Inflammatory macrophage (primary cell): ENCODE measurements at regions not wholly inside any gene's neighbourhood (a gene's known extent, or its start where the extent isn't known, plus 50 kb on each side); places are given as distances from the start of the nearest gene placed in this dataset.

Source experiments
- DNase-seq, 2 donors: peaks; one replicate each; pipeline ENCODE4 v3.0.0-alpha.2; 2020 to 2022

DNA sequence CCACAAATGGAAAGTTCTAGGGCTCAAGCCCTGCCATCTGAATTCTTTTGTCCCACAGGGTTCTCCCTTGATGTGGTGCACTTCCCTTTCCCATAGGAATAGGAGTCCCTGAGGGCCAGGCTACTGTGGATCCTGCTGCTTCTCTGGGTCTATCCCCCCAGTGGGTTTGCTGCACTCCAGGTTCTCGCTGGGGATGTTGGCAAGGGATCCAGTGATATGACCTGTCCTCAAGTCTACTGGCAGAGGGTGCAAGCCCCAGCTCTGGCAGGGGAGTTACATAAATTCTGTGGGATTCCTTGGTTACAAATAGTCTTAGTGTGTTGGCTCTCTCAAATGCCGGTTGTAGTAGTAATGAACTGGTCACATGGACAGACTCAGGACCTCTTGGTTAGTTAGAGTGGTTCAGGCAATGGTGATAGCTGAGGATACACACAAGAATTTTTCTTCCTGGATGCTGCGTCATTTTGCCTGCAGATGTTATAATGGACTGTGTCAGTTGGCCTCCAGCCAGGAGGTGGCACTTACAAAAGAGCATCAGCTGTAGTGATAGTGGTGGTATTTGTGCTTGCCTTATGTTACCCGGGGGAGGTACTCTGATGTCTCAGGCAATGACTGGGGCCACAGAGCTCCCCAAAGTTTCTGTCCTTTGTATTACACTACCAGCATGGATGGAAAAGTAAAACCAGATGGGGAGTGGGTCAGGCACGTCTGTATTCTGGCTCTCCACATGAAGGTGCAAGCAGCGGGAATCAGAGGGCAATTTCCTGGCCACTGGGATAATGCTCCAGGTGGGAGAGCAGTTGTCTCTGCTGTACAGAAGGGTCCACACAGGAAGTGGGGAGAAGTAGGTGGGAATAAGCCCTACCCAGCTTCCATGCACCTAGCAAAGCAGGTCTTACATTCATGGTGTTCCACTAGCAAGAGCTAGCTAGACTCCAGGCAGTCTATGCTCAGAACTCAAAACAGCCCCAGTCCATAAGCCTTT lies 267.9 kb downstream of the SOX11 start:
- DNase-seq, result no peak

GRCh38 chr2:5967506-5967905 lies 275.3 kb downstream of the SOX11 start:
- DNase-seq, result no peak

GRCh38 chr2:5969303-5969702 lies 277.1 kb downstream of the SOX11 start:
- no peak for DNase-seq

GRCh38 chr2:5970347-5970746 lies 278.2 kb downstream of the SOX11 start:
- no peak for DNase-seq

GRCh38 chr2:5974477-5974876 lies 282.3 kb downstream of the SOX11 start:
- DNase-seq, result no peak

DNA sequence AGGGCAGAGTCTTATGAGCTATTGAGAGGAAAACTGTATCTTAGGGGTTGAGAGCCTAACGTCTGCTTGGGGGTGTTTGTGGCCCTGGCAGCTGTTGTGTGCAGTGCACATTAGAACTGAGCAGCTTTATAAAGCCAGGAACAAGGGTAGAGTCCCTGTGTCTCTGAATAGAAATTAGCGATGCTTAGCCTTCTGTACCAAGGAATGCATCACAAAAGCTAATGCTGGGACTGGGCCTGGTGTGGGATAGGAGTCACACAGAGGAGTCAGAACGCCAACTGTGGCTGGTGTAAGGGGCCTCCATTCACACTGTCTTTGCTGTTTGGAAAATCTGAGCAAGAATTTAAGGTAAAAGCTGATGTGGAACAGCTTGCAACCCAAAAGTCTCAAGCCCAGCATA lies 283.2 kb downstream of the SOX11 start:
- DNase-seq, result no peak

- no peak for DNase-seq
Observed at GRCh38 chr2:5976531-5977065, 284.4 kb downstream of the SOX11 start.

DNA sequence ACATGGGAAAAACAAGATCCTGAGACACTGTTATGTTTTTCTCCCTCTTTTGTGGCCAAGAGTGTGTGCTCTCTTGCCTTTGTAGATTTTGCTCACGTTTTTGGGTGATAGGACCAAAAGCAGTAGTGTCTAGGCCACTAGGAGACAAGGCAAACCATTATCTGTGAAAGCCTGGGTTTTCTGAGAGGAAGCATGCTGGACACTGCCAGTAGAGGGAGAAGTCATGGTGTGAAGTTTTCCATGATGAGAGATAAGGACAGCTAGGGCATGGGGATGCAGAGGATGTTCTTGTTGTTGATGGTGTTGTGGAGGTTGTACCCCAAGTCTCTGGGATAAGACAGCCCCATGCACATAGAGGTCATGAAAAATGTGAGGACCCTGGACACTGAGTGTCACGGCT lies 285.3 kb downstream of the SOX11 start:
- no peak for DNase-seq

DNA sequence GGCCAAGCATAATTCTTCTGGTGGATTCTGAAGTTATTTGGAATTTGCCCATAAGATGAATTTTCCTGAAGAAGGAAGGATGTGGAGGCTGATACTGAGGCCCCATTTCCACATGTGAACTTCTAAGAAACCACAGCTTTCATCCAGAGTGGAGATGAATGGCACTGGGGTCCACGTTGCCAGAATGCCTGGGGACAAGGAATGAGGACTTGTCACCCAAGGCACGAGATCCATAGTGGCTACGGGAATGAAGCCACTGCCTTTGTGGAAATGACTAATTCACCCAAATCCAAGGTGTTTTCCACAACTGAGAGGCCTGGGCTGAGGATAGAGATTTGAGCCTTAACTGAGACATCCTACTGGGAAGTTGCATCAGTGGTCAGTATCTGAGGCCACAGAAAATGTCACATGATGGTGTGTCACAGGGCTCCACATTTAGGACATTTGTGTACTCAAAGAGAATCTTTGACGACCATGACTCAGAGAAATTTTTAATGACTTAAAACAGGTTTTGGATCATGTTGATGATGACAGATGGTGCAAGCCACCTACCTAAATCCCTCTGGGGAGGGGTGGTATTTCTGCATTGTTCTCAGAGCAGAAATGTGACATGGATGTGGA lies 286.1 kb downstream of the SOX11 start:
- DNase-seq, result no peak

DNA sequence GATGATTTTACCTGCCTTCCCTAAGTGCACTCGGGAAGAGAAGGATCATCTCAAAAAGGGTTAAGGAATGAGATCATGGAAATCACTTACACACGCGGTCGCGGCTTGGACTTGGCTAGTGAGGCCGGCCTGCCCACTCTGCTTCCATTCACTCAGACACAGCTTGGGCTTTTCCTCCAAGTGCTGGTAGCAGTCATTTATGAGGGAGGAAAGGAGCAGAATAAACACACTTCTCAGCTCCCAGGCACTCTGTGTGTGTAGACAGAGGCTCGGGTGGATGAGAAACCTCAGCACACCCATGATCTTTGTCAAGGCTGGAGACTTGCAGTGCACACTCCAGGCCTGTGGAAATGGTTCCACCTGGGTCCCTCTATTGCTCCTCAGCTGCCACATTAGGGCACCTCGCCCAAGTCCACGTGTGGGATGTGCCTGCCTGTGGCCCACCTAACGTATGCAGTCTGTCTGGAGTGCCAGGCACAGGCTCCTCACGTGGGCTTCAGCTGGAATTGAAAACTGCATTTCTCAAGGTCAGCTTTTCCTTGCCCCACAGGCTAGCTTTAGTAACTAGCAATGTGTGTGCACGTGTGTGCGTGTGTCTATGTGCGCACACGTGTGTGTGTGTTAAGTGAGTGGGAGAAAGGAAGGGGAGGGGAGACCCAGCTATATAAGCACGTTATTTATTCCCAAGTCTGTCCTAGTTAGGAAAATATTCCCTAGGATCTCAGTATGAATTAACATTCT lies 288.4 kb downstream of the SOX11 start:
- no peak for DNase-seq

DNA sequence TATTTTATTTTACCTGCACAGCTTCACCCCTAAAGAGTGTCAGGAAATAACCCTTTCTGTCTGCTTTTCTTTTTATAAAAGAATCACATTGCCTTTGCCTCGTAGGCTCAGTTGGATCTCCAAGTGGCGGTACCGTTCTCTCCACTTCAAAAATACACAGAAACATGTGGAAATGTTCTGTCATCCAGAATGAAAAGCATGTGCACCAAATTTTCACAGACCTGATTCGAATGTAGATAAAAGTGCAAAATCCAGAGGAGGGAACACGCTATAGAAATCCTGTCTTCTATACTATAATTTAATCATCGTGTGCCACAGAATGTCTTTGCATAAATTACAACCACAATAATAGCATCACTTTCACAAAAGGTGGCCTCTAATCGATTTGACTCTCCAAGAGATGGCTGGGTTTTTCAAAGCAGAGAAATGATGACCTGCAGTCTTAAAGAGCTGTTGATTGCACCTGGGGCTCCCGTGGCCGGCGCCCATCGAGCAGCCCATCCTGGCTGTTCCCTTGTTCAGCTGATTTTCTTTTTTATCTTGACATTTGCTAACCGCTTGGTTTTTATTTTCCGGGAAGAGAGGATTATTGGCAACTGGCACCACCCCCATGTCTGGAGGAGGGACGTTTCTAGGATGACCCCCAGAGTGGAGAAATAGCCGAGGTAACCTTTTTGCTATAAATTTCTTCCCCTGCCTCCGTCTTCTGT lies 290.2 kb downstream of the SOX11 start:
- DNase-seq, result no peak

GRCh38 chr2:5982903-5983265 lies 290.7 kb downstream of the SOX11 start:
- no peak for DNase-seq

DNA sequence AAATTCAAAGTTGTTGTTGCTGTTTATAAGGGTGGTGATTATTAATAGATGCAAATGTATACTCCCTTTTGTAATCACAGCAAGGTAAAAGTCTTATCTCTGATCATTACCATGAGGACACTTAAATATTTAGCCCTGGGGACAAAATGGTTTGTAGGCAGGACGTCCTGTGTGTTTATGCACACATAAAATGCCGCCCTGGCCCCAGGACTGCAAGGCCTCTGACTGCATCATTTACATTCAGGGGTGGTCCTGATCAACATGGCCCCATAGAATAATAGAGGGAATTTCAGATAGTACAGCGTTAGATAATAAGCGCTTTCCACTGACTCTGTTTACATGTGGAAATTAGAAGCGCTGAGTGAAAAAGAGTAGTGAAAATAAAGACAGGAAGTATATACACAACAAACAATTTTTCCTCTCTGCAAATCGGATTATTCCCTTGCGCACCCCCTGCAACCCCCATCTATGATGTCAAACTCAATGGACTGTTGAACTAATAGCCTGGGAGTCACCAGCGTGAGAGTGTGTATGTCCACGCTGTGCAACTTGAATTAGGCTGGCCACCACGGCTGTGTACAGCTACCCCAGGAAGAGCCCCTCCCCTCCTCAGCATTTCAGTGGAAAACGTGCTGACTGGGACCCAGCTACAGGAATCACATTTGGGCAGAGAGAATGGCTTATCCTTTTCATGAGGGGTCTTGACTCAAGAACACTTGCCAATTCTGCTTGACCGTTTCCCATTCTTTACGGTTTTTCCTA lies 291.5 kb downstream of the SOX11 start:
- DNase-seq, result no peak

- DNase-seq, result no peak
Observed at GRCh38 chr2:5984273-5984655, 292.1 kb downstream of the SOX11 start.

DNA sequence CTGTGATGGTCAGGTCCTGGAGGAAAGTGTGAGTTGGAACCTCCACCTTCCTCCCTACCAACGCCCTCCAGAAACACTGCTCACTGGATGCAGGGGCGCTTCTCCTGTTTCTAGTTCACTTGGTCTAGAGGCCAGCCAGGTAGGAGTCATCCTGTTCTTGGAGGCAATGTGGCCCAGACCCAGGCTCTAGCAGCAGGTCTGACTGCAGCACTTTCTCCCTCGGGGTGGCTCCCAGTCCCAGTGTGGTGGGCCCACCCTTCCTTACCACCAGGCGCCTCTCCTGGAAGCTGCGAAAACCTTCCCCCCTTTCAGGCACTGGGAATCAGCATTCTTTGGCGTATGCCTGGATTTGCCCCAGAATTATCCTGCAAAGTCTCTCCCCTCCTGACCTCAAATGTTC lies 292.8 kb downstream of the SOX11 start:
- DNase-seq, result no peak

DNA sequence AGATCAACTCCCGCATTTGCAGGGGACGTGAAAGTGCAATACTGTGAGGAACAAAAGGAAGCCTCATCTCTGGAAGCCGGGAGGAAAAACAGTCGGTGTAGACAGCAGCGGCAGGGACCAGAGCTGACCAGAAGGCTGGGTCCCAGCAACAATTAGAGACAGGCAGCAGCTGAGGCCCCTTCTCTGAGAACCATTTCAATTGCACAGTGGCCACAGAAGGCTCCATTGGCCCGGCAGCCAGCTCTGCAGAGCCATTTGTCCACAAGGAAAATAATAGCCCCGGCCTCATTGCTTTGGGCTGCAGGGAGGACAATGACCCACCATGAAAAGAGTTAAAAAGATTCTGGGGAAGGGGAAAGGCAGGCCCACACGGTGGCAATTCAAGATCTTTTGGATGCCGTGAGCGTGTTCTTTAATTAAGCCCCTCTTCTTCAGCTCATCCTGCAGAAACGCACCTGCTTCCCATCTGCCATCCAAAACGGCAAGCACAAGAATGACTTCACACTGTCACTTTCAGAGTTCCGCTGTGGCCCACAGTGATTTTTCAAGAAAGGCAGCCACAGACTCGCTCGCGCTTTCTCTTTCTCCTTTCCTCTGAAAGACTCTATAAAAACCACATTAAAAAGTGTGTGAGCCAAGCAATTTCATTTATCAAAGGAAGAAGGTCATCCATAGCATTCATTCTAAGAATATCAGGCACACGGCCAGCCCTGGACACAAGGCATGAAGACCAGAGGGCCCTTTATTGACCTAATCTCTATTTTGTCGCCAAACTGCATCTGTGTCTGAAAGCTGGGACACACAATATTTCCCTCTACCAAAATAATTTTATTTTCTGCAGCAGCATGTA lies 293.6 kb downstream of the SOX11 start:
- DNase-seq, result no peak

GRCh38 chr2:5986801-5987787 lies 294.9 kb downstream of the SOX11 start:
- no peak for DNase-seq

DNA sequence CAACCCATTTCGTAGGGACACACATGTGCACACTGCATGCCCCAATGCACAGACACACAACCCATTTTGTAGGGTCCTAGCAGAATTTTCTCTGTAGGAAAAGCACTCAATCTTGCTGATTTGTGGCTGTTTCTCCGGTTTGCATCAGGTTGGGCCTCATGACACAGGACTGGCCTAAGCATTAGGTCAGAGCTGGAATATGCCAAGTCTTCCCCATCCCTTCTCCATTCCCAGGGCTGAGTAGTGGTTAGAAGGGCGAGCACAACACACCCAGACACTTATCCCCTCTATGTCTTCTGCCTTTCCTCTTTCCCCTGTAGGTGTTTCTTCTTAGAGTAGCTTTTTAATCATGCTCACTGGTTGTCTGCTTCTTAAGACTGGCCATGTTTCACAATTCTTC lies 295.9 kb downstream of the SOX11 start:
- no peak for DNase-seq

- no peak for DNase-seq
Observed at GRCh38 chr2:5990086-5990485, 297.9 kb downstream of the SOX11 start.
